NCI-H526 (cell line): ENCODE measurements at regions not wholly inside any gene's neighbourhood (a gene's known extent, or its start where the extent isn't known, plus 50 kb on each side); places are given as distances from the start of the nearest gene placed in this dataset.

Experiments
- DNase-seq, 2 experiments: peaks; one replicate each; lab custom pipeline; 2025; lab: John Stamatoyannopoulos, UW

DNA sequence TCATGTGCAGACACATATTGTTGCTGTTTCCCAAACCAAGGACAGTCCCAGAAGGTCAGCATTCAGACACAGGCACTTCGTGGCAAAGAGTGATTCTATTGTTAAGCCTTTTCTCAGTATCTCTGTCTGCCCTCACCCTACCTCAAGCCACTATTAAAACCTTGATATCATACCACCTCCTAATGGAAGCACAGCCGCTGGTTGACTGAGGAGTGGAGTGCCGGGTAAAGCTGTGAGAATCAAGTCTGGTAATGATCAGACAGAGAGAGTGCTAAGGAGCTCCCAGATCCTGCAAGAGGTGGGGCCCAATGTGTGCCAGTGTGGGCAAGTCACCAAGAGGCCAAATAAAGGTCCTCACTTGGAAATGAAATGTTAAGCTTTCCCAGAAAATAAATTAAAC, 819.5 kb downstream of the BCL11A start:
- DNase-seq: no peak

DNA sequence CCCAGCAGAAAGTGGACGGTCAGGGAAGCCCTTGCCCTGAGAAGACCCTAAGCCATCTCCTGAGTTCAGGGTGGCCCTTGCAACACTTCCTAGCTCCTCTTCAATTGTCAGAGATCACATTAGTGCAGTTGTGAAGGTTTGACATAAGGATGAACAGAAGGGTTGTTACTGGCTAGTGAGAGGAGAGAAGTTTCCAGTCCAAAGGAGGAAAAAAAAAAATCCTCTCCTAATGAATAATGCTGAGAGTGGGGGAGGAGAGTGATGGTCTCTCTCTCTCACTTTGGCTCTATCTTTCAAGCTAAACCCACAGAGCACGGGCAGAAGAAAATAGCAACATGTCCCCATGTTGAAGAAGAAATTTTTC, 819.9 kb downstream of the BCL11A start:
- DNase-seq: no peak

DNA sequence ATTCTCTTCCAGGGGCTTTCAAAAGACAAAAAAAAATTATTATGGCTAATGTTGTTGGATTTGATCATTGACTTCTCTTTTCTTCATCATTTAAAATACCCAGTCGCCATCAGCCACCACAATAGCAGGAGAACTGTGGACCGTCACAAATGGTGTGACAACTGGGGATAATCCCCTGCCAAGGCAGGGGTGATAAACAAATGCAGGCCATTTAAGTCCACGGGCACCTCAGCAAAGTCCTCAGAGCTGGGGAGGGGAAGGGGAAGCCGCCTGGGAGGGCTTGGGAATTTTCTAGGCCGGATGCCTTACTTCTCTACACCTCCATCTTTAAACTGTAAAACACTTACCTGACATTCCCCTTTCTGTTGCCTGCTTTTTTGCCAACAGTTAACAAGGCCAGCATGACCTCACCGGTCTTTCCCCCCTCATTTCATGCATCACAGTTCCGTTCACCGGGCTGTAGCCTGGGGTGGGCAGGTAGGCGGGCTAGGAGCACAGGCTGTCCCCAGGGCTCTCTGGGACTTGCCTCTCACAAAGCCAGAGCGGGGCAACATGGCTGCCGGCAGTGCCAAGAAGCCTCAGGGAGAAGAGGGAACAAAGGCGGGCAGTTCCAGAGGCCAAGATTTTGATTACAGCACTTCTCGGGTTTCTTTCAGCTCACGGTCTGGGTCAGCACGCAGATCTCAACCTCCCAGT, 820.4 kb downstream of the BCL11A start:
- DNase-seq: no peak

DNA sequence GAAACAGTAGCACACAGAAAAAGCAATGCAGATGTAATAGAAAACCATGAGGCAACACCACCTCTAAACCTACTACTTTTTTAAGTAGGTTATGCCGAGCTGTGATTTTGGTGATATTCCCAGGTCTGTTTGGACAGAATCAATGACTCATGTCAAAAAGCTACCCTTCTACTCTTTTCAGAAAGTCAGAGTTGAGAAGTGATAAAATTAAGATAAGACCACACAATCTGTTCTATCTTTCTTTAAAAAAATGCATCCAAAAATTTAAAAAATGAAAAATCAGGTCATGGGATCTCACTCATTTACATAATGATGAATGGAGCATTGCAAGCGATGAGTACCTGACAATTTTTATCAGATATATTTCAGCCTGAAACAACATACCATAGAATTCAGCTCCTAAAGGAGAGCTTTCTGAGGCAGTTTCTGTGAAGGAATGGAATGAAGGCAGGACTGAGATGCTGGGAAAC, 826.3 kb downstream of the BCL11A start:
- DNase-seq: no peak

DNA sequence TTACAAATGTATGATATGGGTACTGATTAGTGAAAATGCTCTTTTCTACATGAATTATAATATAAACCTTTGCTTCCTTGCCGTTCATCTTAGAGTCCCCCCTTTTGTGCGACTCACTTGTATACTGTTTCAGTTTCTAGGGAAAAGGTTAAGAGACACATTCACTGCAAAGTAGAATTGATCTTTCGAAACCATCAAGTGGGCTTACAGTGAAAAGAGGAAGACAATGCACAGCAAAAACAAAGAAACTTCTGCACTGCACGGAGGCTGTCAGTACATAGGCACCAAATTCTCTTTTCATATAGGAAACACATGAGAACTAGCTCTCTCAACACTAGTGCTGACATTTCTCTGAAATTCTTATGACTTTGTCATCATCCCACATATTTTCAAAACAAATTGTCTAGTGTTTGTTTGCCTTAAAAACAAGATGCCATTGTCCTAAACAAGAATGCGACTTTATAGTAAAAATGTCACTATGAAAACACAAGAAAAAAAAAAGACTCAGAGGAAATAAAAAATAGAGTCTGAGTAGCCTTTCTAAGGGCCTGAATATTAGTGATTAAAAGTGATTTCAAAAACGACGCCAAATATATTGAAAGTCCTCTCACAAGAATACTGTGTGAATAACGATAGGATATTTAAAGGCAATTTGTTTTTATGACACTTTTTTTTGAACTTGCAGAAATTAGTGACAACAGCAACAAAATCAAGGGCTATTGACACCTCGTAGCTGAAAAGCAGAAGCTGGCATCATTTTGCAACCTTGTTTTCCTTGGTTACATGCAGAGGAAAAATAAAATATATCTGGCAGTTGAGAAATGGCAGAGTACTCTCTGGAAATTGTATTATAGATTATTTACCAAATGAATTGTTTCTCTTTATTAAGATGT, 827.0 kb downstream of the BCL11A start:
- DNase-seq: no peak

DNA sequence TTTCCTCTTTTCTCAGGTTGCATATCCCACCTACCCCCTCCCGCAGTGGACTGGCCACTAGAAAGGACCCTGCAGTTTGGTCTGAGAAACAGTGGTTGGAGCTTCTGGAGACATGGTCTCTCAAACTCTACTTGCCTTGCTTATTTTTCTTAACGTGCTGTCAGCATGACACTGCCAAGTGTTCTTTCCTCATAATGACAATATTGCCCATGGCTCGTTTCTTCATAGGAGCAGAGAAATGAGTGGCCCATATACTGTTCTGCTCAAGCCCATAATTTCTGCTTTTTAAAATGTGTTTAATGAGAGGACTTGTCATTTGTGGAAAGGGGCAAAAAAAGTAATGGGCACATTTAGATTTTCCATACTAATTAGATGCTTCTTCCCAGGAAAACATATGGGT, 828.7 kb downstream of the BCL11A start:
- DNase-seq: no peak

DNA sequence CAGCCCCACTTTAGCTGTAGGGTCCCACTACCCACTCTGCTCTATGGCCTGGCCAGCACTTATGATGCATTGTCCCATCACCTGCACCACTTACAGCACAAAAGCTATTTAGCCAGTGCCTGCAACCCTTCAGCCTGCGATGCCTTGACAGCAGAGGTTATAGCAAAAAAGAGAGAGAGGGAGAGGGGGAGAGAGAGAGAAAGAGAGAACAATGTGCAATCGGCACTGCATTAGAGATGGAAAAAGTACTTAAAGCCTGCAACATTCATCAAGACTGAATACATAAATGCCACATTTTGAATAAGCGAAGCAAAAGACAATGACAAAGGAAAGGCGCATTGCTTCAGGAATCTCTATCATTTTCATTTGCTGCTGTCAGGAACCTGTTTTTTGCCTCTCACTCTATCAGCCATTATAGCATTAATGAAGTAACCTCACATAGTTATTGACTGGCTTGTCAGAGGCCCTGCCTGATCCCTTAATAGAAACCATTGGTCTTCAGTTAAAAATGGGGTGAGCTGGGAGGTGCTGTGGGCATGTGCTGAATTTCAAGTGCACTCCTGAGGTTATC, 833.1 kb downstream of the BCL11A start:
- no peak for DNase-seq

DNA sequence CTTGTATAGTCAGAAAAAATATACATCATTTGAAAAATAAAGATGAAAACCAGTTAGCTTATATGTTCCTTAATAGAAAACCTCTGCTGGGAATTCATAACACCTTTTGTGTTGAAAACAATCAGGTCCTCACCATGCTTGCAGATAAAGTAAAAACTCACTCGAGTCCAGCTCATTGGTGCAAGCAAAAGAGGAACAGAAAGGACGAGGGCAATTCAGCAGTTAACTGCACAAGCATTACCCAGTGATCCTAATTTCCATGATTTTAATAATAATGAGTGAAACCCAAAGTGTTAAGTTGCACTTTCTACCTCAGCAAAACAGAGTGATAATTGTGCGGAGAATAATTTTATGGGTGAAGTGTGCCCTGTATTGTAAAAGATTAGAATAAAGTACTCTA, 839.9 kb downstream of the BCL11A start:
- no peak for DNase-seq

DNA sequence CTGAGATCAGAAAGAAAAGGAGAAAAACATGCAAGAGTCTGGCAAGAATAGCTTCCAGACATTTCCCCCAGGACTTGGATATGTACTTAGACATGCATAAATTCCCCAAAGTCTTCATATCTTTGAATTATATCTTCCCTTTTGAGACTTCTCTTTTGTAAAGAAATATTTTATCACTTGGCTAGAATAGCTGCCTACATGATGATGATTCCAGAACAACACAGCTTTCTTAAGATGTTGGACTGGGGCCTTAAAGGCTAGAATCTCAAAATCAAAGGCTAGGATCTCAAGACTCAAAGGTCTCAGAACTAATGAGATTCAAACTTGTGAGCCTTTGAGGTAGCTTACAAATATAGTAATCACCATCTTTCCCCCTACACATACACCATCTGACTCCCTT, 842.3 kb downstream of the BCL11A start:
- no peak for DNase-seq

DNA sequence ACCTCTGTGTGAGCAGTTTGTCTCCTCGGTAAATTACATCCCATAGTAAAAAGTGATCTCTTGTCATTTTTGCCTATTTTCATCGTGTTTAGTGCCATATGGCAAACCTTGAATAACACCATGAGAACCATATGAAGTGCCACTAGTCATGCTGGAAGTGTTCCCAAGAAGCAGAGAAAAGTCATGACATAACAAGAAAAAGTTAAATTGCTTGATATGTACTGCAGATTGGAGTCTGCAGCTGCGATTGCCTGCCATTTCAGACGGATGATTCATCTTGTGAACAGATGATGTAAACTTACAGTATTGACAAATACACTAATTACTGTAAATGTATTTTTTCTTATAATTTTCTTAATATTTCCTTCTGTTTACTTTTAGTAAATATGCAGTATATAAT, 846.7 kb downstream of the BCL11A start:
- no peak for DNase-seq

DNA sequence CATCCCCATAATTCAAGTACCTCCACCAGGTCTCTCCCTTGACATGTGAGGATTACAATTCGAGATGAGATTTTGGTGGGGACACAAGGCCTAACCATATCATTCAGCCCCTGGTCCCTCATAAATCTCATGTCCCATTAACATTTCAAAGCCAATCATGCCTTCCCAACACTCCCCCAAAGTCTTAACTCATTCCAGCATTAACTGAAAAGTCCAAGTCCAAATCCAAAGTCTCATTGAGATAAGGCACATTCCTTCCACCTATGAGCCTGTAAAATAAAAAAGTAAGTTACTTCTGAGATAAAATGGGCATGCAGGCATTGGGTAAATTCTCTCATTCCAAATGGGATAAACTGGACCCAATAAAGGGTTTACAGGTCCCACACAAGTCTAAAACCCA, 849.7 kb downstream of the BCL11A start:
- no peak for DNase-seq

DNA sequence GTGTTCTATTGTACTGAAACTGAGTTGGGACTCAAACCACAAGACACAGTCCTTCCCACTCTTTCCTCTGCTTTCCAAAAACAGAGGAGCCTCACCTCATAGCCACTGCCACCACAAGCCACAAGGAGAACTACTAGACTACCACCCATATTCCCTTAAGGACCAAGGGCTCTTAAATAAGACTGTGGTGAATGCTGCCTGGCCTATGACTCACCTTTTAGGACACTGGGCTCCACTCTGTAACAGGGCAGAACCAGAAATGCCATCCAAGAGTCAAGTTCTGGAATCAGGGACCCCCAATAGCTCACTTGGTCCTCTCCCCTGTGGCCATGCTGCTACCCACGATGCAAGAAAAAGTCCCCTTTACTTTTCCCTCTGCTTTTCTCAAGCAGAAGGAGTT, 851.4 kb downstream of the BCL11A start:
- no peak for DNase-seq

DNA sequence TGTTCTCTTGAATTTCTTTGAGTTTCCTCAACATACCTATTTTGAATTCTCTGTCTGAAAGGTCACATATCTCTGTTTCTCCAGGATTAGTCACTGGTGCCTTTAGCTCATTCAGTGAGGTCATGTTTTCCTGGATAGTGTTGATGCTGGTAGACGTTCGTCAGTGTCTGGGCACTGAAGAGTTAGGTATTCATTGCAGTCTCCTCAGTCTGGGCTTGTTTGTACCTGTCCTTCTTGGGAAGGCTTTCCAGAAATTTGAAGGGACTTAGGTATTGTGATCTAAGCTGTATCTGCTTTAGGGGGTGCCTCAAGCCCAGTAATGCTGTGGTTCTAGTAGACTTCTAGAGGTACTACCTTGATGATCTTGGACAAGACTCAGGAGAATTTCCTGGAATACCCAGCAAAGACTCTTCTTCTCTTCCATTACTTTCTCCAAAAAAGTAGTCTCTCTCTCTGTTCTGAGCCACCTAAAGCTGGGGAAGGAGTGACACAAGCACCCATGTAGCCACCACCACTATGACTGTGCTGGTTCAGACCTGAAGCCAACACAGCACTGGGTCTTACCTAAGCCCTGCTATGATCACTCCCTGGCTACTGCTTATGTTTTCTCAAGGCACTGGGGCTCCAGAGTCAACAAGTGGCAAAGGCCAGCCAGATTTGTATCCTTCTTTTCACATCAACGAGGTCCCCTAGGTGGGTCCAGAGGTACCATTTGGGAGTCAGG, 852.0 kb downstream of the BCL11A start:
- DNase-seq: no peak

DNA sequence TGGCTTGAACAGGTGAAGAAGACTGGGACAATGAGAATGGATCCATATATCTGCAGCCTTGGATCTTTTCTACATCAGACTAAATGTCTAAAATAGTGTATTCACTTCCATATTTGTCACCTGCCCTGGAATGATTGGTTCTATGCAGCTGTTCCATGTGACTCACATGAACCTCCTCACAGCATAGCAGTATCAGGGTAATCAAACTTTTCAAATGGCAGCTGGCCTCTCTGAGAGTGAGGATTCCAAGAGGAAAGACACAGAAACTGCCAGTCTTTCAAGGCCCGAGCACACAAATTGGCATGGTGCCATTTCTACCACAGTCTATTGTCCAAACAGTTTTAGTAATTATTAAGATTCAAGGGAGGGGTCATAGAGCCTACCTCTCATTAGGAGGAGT, 859.3 kb downstream of the BCL11A start:
- DNase-seq: no peak

DNA sequence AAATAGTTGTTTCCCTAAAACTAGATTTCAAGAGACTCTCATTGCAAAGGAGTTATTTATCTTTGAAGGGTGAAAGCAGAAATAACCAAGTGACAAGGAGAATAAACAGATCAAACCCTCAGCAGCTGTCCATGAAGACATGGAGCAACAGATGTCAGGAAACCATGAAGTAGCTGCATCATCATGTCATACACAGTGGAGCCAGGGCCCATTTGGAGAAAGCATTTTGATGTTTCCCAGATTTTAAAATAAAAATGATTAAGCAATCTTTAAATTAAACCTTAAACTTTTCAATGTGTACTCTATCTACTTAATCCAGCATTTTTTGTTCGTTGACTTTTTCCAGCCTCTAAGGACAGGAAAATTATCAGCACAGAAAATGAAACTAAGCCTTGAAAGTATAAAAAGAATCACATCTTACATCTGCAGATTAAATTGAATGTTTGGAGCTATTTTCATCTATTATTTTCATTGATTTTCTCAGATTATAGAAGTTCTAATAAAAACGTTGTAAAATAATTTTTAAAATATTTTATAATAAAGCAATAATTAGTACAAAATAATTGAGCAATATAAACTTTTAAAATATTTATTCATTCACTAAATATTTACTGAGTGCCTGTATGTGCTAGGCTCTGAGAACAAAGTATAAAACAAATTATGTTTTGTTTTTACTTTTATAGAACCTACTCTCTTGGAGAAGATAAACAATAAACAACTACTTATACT, 860.1 kb downstream of the BCL11A start:
- DNase-seq: no peak

DNA sequence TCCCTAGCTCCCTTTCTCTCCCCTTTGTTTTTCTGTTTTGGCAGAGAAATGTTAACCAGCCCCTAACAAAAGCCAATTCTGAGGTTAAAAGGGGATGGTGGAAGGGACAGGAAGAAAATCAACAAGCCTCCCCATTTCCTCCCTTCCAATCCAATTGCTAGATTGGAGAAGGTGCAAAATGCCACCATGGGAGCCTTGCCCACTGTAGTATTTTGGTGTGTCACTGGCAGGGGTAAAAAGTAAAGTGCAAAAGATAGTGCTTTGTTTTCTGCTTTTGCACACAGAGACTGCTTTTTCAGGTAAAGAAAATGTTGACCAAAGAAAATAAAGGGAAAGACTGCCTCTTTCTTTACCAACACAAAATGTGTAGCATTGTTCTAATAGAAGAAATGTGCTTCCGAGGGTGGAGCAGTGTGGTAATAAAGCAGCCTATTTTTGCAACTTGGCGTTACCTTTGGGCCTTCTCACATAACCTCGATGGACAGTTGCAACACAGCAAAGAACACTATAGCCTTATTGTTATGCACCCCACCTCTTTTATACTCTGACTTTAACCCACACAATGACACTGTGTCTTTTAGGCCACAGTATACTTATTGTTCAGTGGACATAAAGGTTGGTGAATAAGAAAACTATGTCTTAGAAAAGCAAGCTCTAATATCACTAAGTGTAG, 861.8 kb downstream of the BCL11A start:
- DNase-seq: no peak

DNA sequence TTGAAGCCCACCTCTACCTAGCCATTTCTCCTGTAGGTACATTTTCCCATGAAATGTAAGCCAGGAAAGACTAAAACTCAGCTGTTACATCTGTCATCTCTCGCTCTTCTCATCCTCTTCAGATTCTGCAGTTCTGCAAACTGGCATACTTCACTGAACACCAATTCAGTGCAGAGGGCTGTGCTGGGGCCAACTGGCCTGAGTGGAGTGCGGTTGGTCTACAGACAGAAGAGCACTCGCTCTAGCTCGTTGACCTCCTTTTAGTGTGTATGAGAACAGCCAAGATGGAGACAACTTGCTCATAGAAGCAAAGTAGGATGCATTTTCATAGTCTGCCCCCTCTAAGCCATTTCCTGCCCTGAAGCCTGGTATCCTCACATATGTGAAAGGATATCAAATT, 862.6 kb downstream of the BCL11A start:
- no peak for DNase-seq

DNA sequence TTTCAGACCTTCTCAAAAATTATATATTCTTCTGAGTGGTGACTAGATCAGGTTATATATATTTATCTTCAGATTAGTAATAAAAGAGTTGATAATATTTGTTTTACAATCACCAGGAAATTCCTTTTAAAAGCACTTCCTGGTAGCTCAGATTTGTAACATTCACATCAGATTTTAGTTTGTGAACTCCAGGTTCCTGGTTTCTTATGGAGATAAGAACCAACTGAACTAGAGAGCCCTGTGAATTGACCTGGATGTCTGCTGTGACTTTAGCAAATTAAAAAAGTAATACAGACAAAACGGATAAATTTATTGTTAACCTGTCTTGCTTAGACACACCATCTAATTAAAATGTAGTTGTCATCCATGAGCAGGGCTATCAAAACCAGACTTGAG, 868.7 kb downstream of the BCL11A start:
- no peak for DNase-seq

DNA sequence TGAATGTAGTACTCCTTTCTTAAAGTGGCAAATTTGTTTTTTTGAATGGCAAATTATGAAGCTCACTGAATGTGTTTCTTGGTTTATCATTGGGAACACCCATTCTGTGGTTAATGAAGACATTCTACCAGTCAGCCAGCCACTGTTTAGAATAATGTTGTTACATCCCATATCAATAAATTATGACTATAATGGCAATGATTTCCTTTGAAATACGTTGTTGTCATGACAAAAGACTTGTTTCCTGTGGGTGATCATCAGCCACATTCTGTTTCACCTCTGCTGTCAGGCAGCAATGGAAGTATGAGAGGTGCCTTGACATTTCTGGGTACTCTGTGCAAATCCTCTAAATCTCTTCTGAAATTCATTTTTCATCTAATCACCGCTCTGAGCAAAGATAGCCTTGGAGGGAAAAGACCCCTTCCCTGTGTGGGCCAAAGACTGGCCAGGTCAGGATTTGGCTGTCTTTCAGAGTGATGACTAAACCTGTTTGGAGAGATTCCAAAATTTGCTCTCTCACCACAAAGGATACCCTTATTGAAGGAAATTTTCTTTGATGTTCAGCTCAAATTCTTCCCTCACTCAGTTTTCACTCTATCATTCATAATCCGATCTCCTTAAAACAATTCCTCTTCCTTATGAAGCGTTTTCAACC, 869.2 kb downstream of the BCL11A start:
- no peak for DNase-seq

DNA sequence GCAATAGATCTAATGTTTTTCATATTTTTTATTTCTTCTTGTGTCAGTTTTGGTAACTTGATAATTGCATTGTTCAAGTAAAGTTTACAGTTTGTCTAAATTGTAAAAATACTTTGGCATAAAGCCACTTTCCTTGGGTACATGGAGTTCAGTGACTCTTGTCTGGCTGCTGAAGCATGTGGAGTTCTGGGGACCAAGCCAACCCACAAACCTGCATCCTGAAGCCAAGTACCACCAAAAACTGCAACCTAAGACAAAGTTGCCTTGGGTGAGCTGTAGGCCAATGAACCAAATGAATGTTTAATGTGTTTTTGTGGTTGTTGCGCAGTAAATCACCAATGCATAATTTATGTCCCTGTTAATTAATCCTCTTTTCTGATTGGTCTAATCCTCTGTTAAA, 872.6 kb downstream of the BCL11A start:
- DNase-seq: no peak

DNA sequence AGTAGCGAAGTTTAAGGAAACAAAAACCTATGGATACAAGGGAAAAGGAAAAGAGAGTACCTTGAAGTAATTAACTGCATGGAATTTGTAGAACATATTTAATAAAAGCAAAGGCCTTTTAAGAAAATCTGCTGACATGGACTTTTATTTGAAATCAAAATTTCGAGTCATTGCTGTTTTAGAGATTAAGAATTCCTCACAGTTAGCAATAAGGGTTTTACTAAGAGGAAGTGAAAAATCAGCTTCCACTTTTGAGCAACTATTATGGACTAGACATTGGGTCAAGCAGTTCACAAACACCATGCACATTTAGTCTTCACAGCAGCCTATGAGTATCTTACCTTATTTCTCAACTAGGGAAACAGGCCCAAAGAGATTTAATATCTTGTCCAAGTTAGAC, 876.3 kb downstream of the BCL11A start:
- DNase-seq: no peak
